Heart right ventricle (tissue), 16 donors: ENCODE measurements at regions not wholly inside any gene's neighbourhood (a gene's known extent, or its start where the extent isn't known, plus 50 kb on each side); places are given as distances from the start of the nearest gene placed in this dataset.

Experiments
- ATAC-seq, 8 donors: fragments of 200-7000 bp; cut with Tn5 transposase; one replicate each; pipeline ENCODE4 v1.9.1; 2020; ENCODE audit warnings: mild to moderate bottlenecking in 8 of 8, moderate library complexity in 8 of 8, moderate number of reproducible peaks in 1 of 8
- DNase-seq, 2 donors: peaks; one replicate each; pipeline ENCODE4 v3.0.0-alpha.2; 2020
- H3K27ac ChIP-seq, 10 donors: fragments of 200-600 bp; sonication (generic) in 2 of 10; one replicate each; pipeline versions ENCODE4 v1.5.0 to v1.8.0; 2020 to 2022; ENCODE audit warnings: mild to moderate bottlenecking in 3 of 10
- H3K27me3 ChIP-seq, 7 donors: fragments of 200-600 bp; one replicate each; pipeline ENCODE4 v1.8.0; 2021 to 2022; ENCODE audit warnings: mild to moderate bottlenecking in 2 of 7
- H3K36me3 ChIP-seq, 9 donors: fragments of 200-600 bp; sonication (generic) in 1 of 9; one replicate each; pipeline versions ENCODE4 v1.5.0 to v1.8.0; 2020 to 2022; ENCODE audit warnings: mild to moderate bottlenecking in 2 of 9
- H3K4me1 ChIP-seq, 9 donors: fragments of 200-600 bp; sonication (generic) in 1 of 9; one replicate each; pipeline versions ENCODE4 v1.5.0 to v1.8.0; 2020 to 2022; ENCODE audit warnings: mild to moderate bottlenecking in 4 of 9
- H3K4me3 ChIP-seq, 10 donors: fragments of 200-600 bp; sonication (generic) in 2 of 10; one replicate each; pipeline versions ENCODE4 v1.5.0 to v1.8.0; 2020 to 2022; ENCODE audit warnings: mild to moderate bottlenecking in 7 of 10, moderate library complexity in 2 of 10
- H3K9me3 ChIP-seq, 11 donors: fragments of 200-600 bp in 10 of 11; sonication (generic) in 2 of 11; one replicate each; pipeline versions ENCODE4 v1.5.0 to v1.8.0; 2013 to 2022; ENCODE audit warnings: mild to moderate bottlenecking in 2 of 11, control low read depth in 1 of 11, moderate library complexity in 1 of 11
- CTCF ChIP-seq, 9 donors: fragments of 200-600 bp; sonication (generic) in 2 of 9; IDR thresholded peaks; one replicate each; pipeline versions ENCODE4 v1.5.0 to v1.8.0; 2021 to 2022; ENCODE audit warnings: antibody characterized with exemption in 9 of 9, mild to moderate bottlenecking in 5 of 9, moderate library complexity in 1 of 9
- WGBS, 2 donors: extraction: QIAGEN DNeasy Blood & Tissue Kit; methylation state at CpG; one replicate each; pipeline ENCODE4 v1.1.7; 2013; ENCODE audit warnings: inconsistent platforms in 1 of 2; 5-methylcytosine and 5-hydroxymethylcytosine counted together
- intact Hi-C, 10 donors: fragments of 100-400 bp; cut with DNase I; formaldehyde crosslinking; loops; one replicate each; pipeline versions ENCODE4 v1.11.1 to v1.14.2; 2022
- donor health status: Arrhythmogenic right ventricular cardiomyopathy.
- donor health status: ischemic (EF 13 %, LVEDD 7.1; RV severe dilation, severe dysfunction).
- donor health status: healthy with polysubstance abuse.
- donor health status: DM: no; HTN: yes; CAD: no.
- donor health status: DM: no; HTN: no; CAD: no.
- donor health status: ischemic (EF 25% LVEDD 6.9; RV normal size, moderate dysfunction).
- donor health status: ischemic (EF 25% LVEDD 5.7; RV mildly dilated, moderate dysfunction).
- donor health status: healthy.
- donor health status: DM: yes; HTN: yes; CAD: no.
- donor health status: Ischemic cardiomyopathy.
- donor health status: ischemic (EF 35%, LVEDD 5.7; RV mildly dilated, moderate dysfunction).
- donor health status: nonischemic (EF 11% LVEDD 7.7; RV severe dilation, severe dysfunction).
- donor health status: DM: yes; HTN: yes; CAD: no.
- donor health status: PGD.
- donor health status: ischemic (EF 29% LVEDD 5.4; RV normal size, mild dysfunction).
- donor health status: nonischemic (EF 23%, LVEDD 6.1; RV moderate dilation, normal function).

GRCh38 chr2:768451-768850 is 91.2 kb upstream of the TMEM18 start:
- H3K4me3 ChIP-seq, result no peak overlapping the region
- no peak for TF ChIP-seq CTCF (IDR thresholded peaks at IDR 0.05)
- ATAC-seq (no peak), DNase-seq (no peak)
- H3K27me3 ChIP-seq, result peaks cover 0 to 10% (median 0%) of the 10 kb centered on the region in 7 donors
- H3K36me3 ChIP-seq, result no peaks in the 10 kb centered on the region
- intact Hi-C loops, result no loop called here
- H3K9me3 ChIP-seq, result no peaks in the 10 kb centered on the region
- no peak overlapping the region for H3K27ac ChIP-seq
- no peaks in the 10 kb centered on the region for H3K4me1 ChIP-seq
- WGBS, 2 donors, result 68 to 71% methylated on average over 10 of the region's 10 CpGs

GRCh38 chr2:767944-768343 is 90.7 kb upstream of the TMEM18 start:
- Histone ChIP-seq H3K27me3 (peaks cover 0 to 10% (median 0%) of the 10 kb centered on the region in 7 donors), H3K9me3 (no peaks in the 10 kb centered on the region), H3K4me1 (no peaks in the 10 kb centered on the region), H3K4me3 (no peak overlapping the region), H3K27ac (no peak overlapping the region), H3K36me3 (no peaks in the 10 kb centered on the region)
- DNase-seq (no peak), ATAC-seq (no peak)
- WGBS, 2 donors, result 84 to 87% methylated on average over 4 of the region's 4 CpGs
- intact Hi-C loops, result no loop called here
- no peak for TF ChIP-seq CTCF (IDR thresholded peaks at IDR 0.05)

GRCh38 chr2:767440-767839 is 90.2 kb upstream of the TMEM18 start:
- no peaks in the 10 kb centered on the region for H3K36me3 ChIP-seq
- peaks cover 0 to 7% (median 0%) of the 10 kb centered on the region in 7 donors for H3K27me3 ChIP-seq
- H3K27ac ChIP-seq, result no peak overlapping the region
- TF ChIP-seq CTCF (IDR thresholded peaks at IDR 0.05), result no peak
- no peak for ATAC-seq
- H3K4me3 ChIP-seq, result no peak overlapping the region
- H3K9me3 ChIP-seq, result no peaks in the 10 kb centered on the region
- WGBS, 2 donors, result 61 to 62% methylated on average over 9 of the region's 9 CpGs
- no peak for DNase-seq
- intact Hi-C loops, result no loop called here
- no peaks in the 10 kb centered on the region for H3K4me1 ChIP-seq

DNA sequence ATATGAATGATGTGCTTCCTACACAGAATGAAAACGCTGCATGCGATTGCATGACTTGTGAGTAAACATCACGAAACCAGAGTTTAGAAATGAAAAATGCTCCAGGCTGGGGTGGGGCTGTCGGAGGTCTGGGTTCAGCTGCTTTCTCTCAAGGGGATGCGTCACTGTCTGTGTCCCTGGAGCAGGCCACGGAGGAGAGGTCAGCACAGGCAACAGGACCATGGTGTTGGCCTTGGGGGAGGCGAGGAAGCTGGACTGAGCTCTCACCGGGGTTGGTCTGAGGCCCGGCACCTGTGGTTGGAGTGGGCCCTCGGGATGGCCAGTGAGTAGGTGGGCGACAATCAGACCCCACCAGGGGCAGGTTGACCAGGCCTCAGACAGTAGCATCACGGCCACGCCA is 89.0 kb upstream of the TMEM18 start:
- Histone ChIP-seq H3K27me3 (no peaks in the 10 kb centered on the region), H3K27ac (no peak overlapping the region), H3K4me1 (no peaks in the 10 kb centered on the region), H3K4me3 (no peak overlapping the region), H3K36me3 (no peaks in the 10 kb centered on the region), H3K9me3 (no peaks in the 10 kb centered on the region)
- no peak for TF ChIP-seq CTCF (IDR thresholded peaks at IDR 0.05)
- ATAC-seq, result no peak
- no peak for DNase-seq
- 85 to 86% methylated on average over 13 of the region's 13 CpGs for WGBS, 2 donors
- intact Hi-C loops, result no loop called here

DNA sequence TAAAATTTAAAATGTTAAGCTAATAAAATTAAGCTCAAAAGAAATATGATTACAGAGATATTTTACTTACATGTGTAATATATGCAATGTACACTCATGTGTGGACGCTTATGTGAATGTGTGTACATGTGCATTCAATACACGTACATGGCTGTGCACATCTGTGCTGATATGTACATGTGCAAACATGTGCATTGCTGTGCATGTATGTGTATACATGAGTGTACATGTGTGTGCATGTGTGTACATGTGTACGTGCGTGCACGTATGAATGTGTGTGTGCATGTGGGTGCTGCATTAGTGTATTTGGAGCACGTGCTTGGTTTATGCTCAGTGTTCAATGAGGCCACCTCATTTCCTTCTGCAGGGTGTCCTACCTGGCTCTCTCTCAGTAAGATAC is 88.2 kb upstream of the TMEM18 start:
- H3K27ac ChIP-seq, result no peak overlapping the region
- no peaks in the 10 kb centered on the region for H3K4me1 ChIP-seq
- peaks cover 0 to 2% (median 0%) of the 10 kb centered on the region in 7 donors for H3K27me3 ChIP-seq
- H3K4me3 ChIP-seq, result no peak overlapping the region
- no peak for TF ChIP-seq CTCF (IDR thresholded peaks at IDR 0.05)
- no peaks in the 10 kb centered on the region for H3K36me3 ChIP-seq
- no peaks in the 10 kb centered on the region for H3K9me3 ChIP-seq
- intact Hi-C loops, result no loop called here
- ATAC-seq (no peak), DNase-seq (no peak)
- WGBS, 2 donors, result 96 to 98% methylated on average over 6 of the region's 6 CpGs
